Right lobe of liver (tissue), 6 donors: ENCODE measurements at regions not wholly inside any gene's neighbourhood (a gene's known extent, or its start where the extent isn't known, plus 50 kb on each side); places are given as distances from the start of the nearest gene placed in this dataset.

ENCODE experiments used
- ATAC-seq, 4 donors: fragments of 200-7000 bp; cut with Tn5 transposase; one replicate each; pipeline ENCODE4 v1.9.1; 2020; ENCODE audit warnings: mild to moderate bottlenecking in 4 of 4, moderate library complexity in 4 of 4
- DNase-seq, 3 donors: peaks; one replicate each; pipeline ENCODE4 v3.0.0-alpha.2; 2020
- H3K27ac ChIP-seq, 3 donors: fragments of 200-600 bp; one replicate each; pipeline ENCODE4 v1.8.0; 2022
- H3K27me3 ChIP-seq, 2 donors: fragments of 200-600 bp; one replicate each; pipeline ENCODE4 v1.8.0; 2022
- H3K36me3 ChIP-seq, 4 donors: fragments of 200-600 bp; sonication (generic) in 1 of 4; one replicate each; pipeline versions ENCODE4 v1.5.1 to v1.8.0; 2017 to 2022; ENCODE audit warnings: control low read depth in 1 of 4
- H3K4me1 ChIP-seq, 4 donors: fragments of 200-600 bp; sonication (generic) in 1 of 4; one replicate each; pipeline versions ENCODE4 v1.5.1 to v1.8.0; 2017 to 2022; ENCODE audit warnings: control low read depth in 1 of 4
- H3K4me3 ChIP-seq, 3 donors: fragments of 200-600 bp; one replicate each; pipeline ENCODE4 v1.8.0; 2022
- H3K9me3 ChIP-seq, 4 donors: fragments of 200-600 bp; sonication (generic) in 1 of 4; one replicate each; pipeline versions ENCODE4 v1.5.1 to v1.8.0; 2017 to 2022; ENCODE audit warnings: control low read depth in 1 of 4
- CTCF ChIP-seq, 4 donors: fragments of 200-600 bp in 3 of 4; fragments of 450-650 bp in 1 of 4; IDR thresholded peaks; one replicate each; pipeline versions ENCODE4 v1.5.1 to v1.8.0; 2016 to 2022; ENCODE audit warnings: antibody characterized with exemption in 4 of 4, mild to moderate bottlenecking in 2 of 4
- POLR2A ChIP-seq: fragments of 450-650 bp; IDR thresholded peaks from one replicate; pipeline ENCODE4 v1.6.1; 2017; ENCODE audit warnings: antibody characterized with exemption, mild to moderate bottlenecking
- WGBS: methylation state at CpG from one replicate; pipeline ENCODE4 v1.1.6; 2018; ENCODE audit warnings: low coverage, low lambda C conversion rate; ENCODE audit not compliant: insufficient coverage; ENCODE audit errors: missing lambda C conversion rate; 5-methylcytosine and 5-hydroxymethylcytosine counted together
- intact Hi-C, 2 donors: fragments of 100-400 bp; cut with DNase I; formaldehyde crosslinking; loops; one replicate each; pipeline versions ENCODE4 v1.11.2 to v1.14.1; 2022
- donor health status: DM: no; HTN: yes; CAD: no.
- donor health status: DM: no; HTN: no; CAD: no.
- donor health status: DM: no; HTN: no; CAD: no.
- donor health status: DM: no; HTN: yes; CAD: no.
- donor health status: DM: no; HTN: yes; CAD: no.

- TF ChIP-seq CTCF (IDR thresholded peaks at IDR 0.05), result no peak
- TF ChIP-seq POLR2A, result no peak
- WGBS, result 81% methylated on average over 3 of the region's 3 CpGs
- no peaks in the 10 kb centered on the region for H3K9me3 ChIP-seq
- H3K27ac ChIP-seq, result no peak overlapping the region
- H3K4me3 ChIP-seq, result no peak overlapping the region
- no peaks in the 10 kb centered on the region for H3K27me3 ChIP-seq
- intact Hi-C loops, result no loop called here
- H3K36me3 ChIP-seq, result no peaks in the 10 kb centered on the region
- no peaks in the 10 kb centered on the region for H3K4me1 ChIP-seq
- DNase-seq (no peak), ATAC-seq (no peak)
Measured at GRCh38 chr6:14187406-14187805, 69.8 kb downstream of the CD83 start.

GRCh38 chr6:14189074-14189473, 71.5 kb downstream of the CD83 start:
- no peak for ATAC-seq
- WGBS, result 92% methylated on average over 2 of the region's 2 CpGs

GRCh38 chr6:14190191-14190928, 72.8 kb downstream of the CD83 start:
- Histone ChIP-seq H3K27me3 (no peaks in the 10 kb centered on the region), H3K9me3 (no peaks in the 10 kb centered on the region), H3K4me1 (no peaks in the 10 kb centered on the region), H3K4me3 (no peak overlapping the region), H3K27ac (no peak overlapping the region), H3K36me3 (no peaks in the 10 kb centered on the region)
- TF ChIP-seq CTCF (IDR thresholded peaks at IDR 0.05) (no peak), POLR2A (no peak)
- intact Hi-C loops, result no loop called here
- DNase-seq (no peak), ATAC-seq (no peak)
- 78% methylated on average over 6 of the region's 6 CpGs for WGBS

More at GRCh38 chr6:14189074-14189473, 71.5 kb downstream of the CD83 start:
- H3K4me3 ChIP-seq, result no peak overlapping the region
- DNase-seq, result no peak
- H3K4me1 ChIP-seq, result no peaks in the 10 kb centered on the region
- H3K36me3 ChIP-seq, result no peaks in the 10 kb centered on the region
- H3K9me3 ChIP-seq, result no peaks in the 10 kb centered on the region
- TF ChIP-seq POLR2A (no peak), CTCF (IDR thresholded peaks at IDR 0.05) (no peak)
- no peak overlapping the region for H3K27ac ChIP-seq
- H3K27me3 ChIP-seq, result no peaks in the 10 kb centered on the region
- intact Hi-C loops, result no loop called here

DNA sequence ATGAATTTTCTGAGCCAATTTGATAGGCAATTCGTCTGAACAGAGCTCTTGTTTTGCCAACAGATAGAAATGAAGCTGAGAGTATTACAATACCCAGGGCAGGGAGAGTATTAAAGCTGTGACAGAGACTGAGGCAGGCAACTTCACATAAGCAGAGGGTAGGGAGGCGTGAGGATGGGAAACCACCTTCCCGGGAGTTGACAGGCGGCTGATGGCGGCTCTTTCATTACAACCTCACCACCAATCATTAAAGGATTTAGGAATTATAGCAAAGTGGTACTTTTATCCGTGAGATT, 73.3 kb downstream of the CD83 start:
- TF ChIP-seq CTCF (IDR thresholded peaks at IDR 0.05) (no peak), POLR2A (no peak)
- Histone ChIP-seq H3K27ac (no peak overlapping the region), H3K4me3 (no peak overlapping the region), H3K27me3 (no peaks in the 10 kb centered on the region), H3K4me1 (no peaks in the 10 kb centered on the region), H3K9me3 (no peaks in the 10 kb centered on the region), H3K36me3 (no peaks in the 10 kb centered on the region)
- ATAC-seq (no peak), DNase-seq (no peak)
- intact Hi-C loops, result no loop called here
- WGBS, result 78% methylated on average over 6 of the region's 6 CpGs

DNA sequence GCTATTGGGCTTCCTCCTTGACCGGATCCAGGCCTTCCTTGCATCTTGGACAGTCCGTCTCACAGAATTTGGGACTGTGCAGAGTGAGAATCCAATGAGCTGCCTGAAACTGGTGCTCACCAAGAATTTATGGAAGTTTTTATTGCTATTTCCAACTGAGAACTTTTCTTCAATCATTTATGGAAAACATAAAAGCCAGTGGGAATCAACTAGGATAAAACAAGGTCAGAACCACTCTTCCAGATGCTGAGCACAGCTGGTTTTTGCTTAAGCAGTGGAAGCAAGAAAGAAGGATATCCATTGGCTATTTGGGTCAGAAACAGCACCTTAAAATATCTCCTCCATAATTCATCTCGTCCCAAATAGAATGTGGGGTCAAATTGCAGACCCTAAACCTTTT, 74.2 kb downstream of the CD83 start:
- no peak for DNase-seq
- Histone ChIP-seq H3K27me3 (no peaks in the 10 kb centered on the region), H3K27ac (no peak overlapping the region), H3K4me3 (no peak overlapping the region), H3K9me3 (no peaks in the 10 kb centered on the region), H3K4me1 (no peaks in the 10 kb centered on the region), H3K36me3 (no peaks in the 10 kb centered on the region)
- TF ChIP-seq CTCF (IDR thresholded peaks at IDR 0.05) (no peak), POLR2A (no peak)
- intact Hi-C loops, result no loop called here
- ATAC-seq, result no peak
- WGBS, result 69% methylated on average over 3 of the region's 3 CpGs
